Mesenchymal stem cell (in vitro differentiated cells and primary cell): ENCODE measurements at regions not wholly inside any gene's neighbourhood (a gene's known extent, or its start where the extent isn't known, plus 50 kb on each side); places are given as distances from the start of the nearest gene placed in this dataset.
A peak's percentile ranks its signal among the peaks of the same experiment; 100 is the strongest.
"Not testable (repeated sequence)": the region's sequence is repeated elsewhere in the genome, so short reads cannot be mapped to it uniquely, and the experiment has no call there.

Experiments used
- DNase-seq: peaks from one replicate; pipeline ENCODE4 v3.0.0-alpha.2; 2013
- H2AFZ ChIP-seq: one replicate; pipeline ENCODE4 v1.6.1; 2013; ENCODE audit warnings: low read depth, mild to moderate bottlenecking, control low read depth, inconsistent platforms, low read length, moderate library complexity
- H2AK5ac ChIP-seq: 2 replicates; pipeline ENCODE4 v1.6.1; 2013; ENCODE audit warnings: low read length, moderate library complexity, mild to moderate bottlenecking, inconsistent platforms; ENCODE audit not compliant: severe bottlenecking
- H2BK120ac ChIP-seq: one replicate; pipeline ENCODE4 v1.6.1; 2013; ENCODE audit warnings: low read depth, mild to moderate bottlenecking, inconsistent platforms, low read length, moderate library complexity
- H2BK12ac ChIP-seq, 2 experiments: one replicate each; pipeline ENCODE4 v1.6.1; 2013; ENCODE audit warnings: inconsistent platforms in 2 of 2, low read length in 2 of 2, mild to moderate bottlenecking in 2 of 2, moderate library complexity in 2 of 2, control low read depth in 1 of 2
- H2BK15ac ChIP-seq: one replicate; pipeline ENCODE4 v1.6.1; 2013; ENCODE audit warnings: mild to moderate bottlenecking, low read depth, inconsistent platforms; ENCODE audit not compliant: poor library complexity, severe bottlenecking
- H2BK5ac ChIP-seq: 2 replicates; pipeline ENCODE4 v1.6.1; 2013; ENCODE audit warnings: low read depth, mild to moderate bottlenecking, low read length, control low read depth, inconsistent platforms; ENCODE audit not compliant: poor library complexity, severe bottlenecking
- H3K14ac ChIP-seq, 2 experiments: one replicate each; pipeline ENCODE4 v1.6.1; 2013; ENCODE audit warnings: inconsistent platforms in 2 of 2, low read length in 2 of 2, control low read depth in 1 of 2, mild to moderate bottlenecking in 1 of 2, moderate library complexity in 1 of 2
- H3K18ac ChIP-seq, 2 experiments: one replicate each; pipeline ENCODE4 v1.6.1; 2013; ENCODE audit warnings: inconsistent platforms in 2 of 2, low read length in 2 of 2, control low read depth in 1 of 2, low read depth in 1 of 2, mild to moderate bottlenecking in 1 of 2
- H3K23ac ChIP-seq, 2 experiments: one replicate each; pipeline ENCODE4 v1.6.1; 2013; ENCODE audit warnings: inconsistent platforms in 2 of 2, low read length in 2 of 2, mild to moderate bottlenecking in 2 of 2, moderate library complexity in 2 of 2, control low read depth in 1 of 2
- H3K27ac ChIP-seq: 2 replicates; pipeline ENCODE4 v1.5.1; 2013; ENCODE audit warnings: mild to moderate bottlenecking, moderate library complexity, low read length, control low read depth, inconsistent platforms; ENCODE audit not compliant: poor library complexity, severe bottlenecking
- H3K27me3 ChIP-seq, 2 experiments: 2 replicates each; pipeline versions ENCODE4 v1.6.1 to v1.7.0; 2013; ENCODE audit warnings: low read length in 2 of 2, mild to moderate bottlenecking in 2 of 2, moderate library complexity in 2 of 2, control low read depth in 1 of 2, inconsistent platforms in 1 of 2; ENCODE audit not compliant: control insufficient read depth in 1 of 2, insufficient read depth in 1 of 2
- H3K36me3 ChIP-seq, 2 experiments: 2 replicates each; pipeline versions ENCODE4 v1.6.1 to v1.7.0; 2013; ENCODE audit warnings: low read length in 2 of 2, control low read depth in 1 of 2, inconsistent platforms in 1 of 2, low read depth in 1 of 2, mild to moderate bottlenecking in 1 of 2; ENCODE audit not compliant: insufficient read depth in 2 of 2, control insufficient read depth in 1 of 2
- H3K4ac ChIP-seq, 2 experiments: one replicate each; pipeline ENCODE4 v1.6.1; 2013; ENCODE audit warnings: inconsistent platforms in 2 of 2, low read length in 2 of 2, mild to moderate bottlenecking in 2 of 2, moderate library complexity in 2 of 2, control low read depth in 1 of 2, low read depth in 1 of 2
- H3K4me1 ChIP-seq: 2 replicates; pipeline ENCODE4 v1.6.1; 2013; ENCODE audit warnings: low read depth, low read length, control low read depth; ENCODE audit not compliant: control insufficient read depth, insufficient read depth
- H3K4me2 ChIP-seq: 2 replicates; pipeline ENCODE4 v1.6.1; 2013; ENCODE audit warnings: low read length, mild to moderate bottlenecking, inconsistent platforms; ENCODE audit not compliant: poor library complexity, severe bottlenecking
- H3K4me3 ChIP-seq, 2 experiments: 2 replicates each; pipeline versions ENCODE4 v1.5.1 to v1.7.0; 2013; ENCODE audit warnings: low read length in 2 of 2, mild to moderate bottlenecking in 2 of 2, control low read depth in 1 of 2, low read depth in 1 of 2; ENCODE audit not compliant: insufficient read depth in 1 of 2
- H3K79me1 ChIP-seq: replicated peaks from 2 replicates; pipeline ENCODE4 v1.6.1; 2013; ENCODE audit warnings: mild to moderate bottlenecking, control low read depth, low read length, inconsistent platforms; ENCODE audit not compliant: poor library complexity, severe bottlenecking
- H3K9ac ChIP-seq: 2 replicates; pipeline ENCODE4 v1.7.0; 2013; ENCODE audit warnings: mild to moderate bottlenecking, low read length, moderate library complexity
- H3K9me3 ChIP-seq: 2 replicates; pipeline ENCODE4 v1.7.0; 2013; ENCODE audit warnings: mild to moderate bottlenecking, low read length; ENCODE audit not compliant: control insufficient read depth
- H4K8ac ChIP-seq: one replicate; pipeline ENCODE4 v1.6.1; 2013; ENCODE audit warnings: inconsistent platforms, mild to moderate bottlenecking, low read length, moderate library complexity
- H4K91ac ChIP-seq: one replicate; pipeline ENCODE4 v1.6.1; 2013; ENCODE audit warnings: mild to moderate bottlenecking, low read length, inconsistent platforms
- WGBS: methylation state at CpG from one replicate; pipeline ENCODE4 v1.1.7; 2013; ENCODE audit warnings: mixed read lengths; 5-methylcytosine and 5-hydroxymethylcytosine counted together

DNA sequence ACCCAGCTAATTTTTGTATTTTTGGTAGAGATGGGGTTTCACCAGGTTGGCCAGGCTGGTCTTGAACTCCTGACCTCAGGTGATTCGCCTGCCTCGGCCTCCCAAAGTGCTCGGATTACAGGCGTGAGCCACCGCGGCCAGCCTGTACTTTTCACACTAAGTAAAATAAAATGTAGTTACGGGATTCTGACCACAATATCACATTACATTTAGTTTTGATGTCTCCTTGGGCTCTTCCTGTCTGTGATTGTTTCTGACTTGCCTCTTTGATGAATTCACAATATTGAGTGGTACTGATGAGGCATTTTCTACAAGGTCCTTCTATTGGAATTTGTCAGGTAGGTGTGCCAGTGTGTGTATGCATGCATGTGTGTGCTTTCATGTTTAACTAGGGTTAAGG, 658.6 kb upstream of the TMEM132C start:
- not testable (repeated sequence) for H3K27ac ChIP-seq, H3K9me3 ChIP-seq, H2BK12ac ChIP-seq, H3K4me2 ChIP-seq, H4K8ac ChIP-seq, H3K36me3 ChIP-seq, H3K4me3 ChIP-seq, H4K91ac ChIP-seq, H3K23ac ChIP-seq, H2BK15ac ChIP-seq, H3K79me1 ChIP-seq, H3K18ac ChIP-seq, H3K27me3 ChIP-seq, H3K14ac ChIP-seq, H2BK5ac ChIP-seq, H3K9ac ChIP-seq, H2BK120ac ChIP-seq, DNase-seq, H2AFZ ChIP-seq, H3K4ac ChIP-seq, H3K4me1 ChIP-seq, H2AK5ac ChIP-seq
- 100% methylated on average over 1 of the region's 7 CpGs for WGBS

DNA sequence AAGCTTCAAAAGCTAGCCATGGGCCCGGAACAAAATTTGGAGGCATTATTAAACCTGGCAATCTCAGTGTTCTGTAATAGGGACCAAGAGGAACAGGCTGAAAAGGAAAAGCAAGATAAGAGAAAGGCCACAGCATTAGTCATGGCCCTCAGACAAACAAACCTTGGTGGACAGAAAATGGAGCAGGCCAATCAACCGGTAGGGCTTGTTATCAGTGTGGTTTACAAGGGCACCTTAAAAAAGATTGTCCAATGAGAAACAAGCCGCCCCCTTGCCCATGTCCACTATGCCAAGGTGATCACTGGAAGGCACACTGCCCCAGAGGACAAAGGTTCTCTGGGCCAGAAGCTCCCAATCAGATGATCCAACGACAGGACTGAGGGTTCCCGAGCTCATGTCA, 653.9 kb upstream of the TMEM132C start:
- Histone ChIP-seq H4K91ac (no peak overlapping the region), H2BK5ac (no peak overlapping the region), H3K9me3 (no peaks in the 10 kb centered on the region), H2BK12ac (no peak overlapping the region), H2AFZ (no peak overlapping the region), H3K9ac (no peak overlapping the region), H2BK120ac (no peak overlapping the region), H3K14ac (no peak overlapping the region), H2BK15ac (no peak overlapping the region), H3K4me2 (no peak overlapping the region), H3K27ac (no peak overlapping the region), H3K79me1 (no peaks in the 10 kb centered on the region), H3K23ac (no peak overlapping the region), H3K4ac (no peak overlapping the region), H2AK5ac (no peak overlapping the region), H3K36me3 (no peaks in the 10 kb centered on the region), H3K27me3 (no peaks in the 10 kb centered on the region), H3K4me3 (no peak overlapping the region), H4K8ac (no peak overlapping the region), H3K18ac (no peak overlapping the region), H3K4me1 (no peaks in the 10 kb centered on the region)
- 78% methylated on average over 5 of the region's 5 CpGs for WGBS
- DNase-seq = no peak

DNA sequence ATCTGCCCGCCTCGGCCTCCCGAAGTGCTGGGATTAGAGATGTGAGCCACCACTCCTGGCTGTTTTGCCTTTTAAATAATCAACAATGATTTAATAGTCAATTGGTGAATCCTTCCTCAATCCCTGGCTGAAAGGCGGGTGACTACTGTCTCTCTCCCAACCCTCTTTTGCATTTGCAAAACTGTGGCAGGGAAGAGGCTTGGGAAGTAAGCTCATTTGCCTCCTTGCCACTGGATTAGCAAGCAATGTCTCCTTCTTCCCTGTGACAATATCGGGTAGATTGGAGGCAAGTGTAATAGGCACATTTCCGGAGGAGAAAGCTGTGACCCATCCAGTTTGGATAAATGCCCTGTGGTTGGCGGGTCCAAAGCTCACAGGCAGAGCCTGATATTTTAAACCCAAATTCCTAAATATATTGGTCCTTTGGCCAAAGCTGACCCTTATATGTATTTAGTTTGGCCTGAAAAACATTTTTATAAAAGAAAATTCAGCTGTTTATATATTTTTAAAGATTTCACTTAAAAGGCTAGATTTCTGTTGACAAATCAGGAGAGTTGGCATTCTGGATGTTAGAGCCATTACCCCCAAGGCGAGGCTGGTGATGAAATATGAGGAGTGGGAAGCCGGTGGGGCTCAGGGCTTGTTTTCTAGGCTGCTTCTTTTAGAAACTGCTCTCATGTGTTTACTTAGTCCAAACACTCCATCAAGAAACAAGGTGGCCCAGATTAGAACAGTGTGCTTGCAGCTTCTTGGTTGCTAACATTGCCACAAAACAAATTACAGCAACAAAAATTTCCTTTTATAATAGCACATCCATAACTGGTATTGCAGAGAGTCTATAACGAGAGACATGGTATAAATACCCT, 646.9 kb upstream of the TMEM132C start:
- Histone ChIP-seq H4K8ac (no peak overlapping the region), H4K91ac (no peak overlapping the region), H3K4me3 (no peak overlapping the region), H3K4me1 (no peaks in the 10 kb centered on the region), H2BK120ac (no peak overlapping the region), H3K4ac (no peak overlapping the region), H3K9ac (no peak overlapping the region), H3K4me2 (no peak overlapping the region), H3K27me3 (no peaks in the 10 kb centered on the region), H2AK5ac (no peak overlapping the region), H3K23ac (no peak overlapping the region), H2BK5ac (no peak overlapping the region), H2AFZ (no peak overlapping the region), H3K79me1 (no peaks in the 10 kb centered on the region), H2BK12ac (no peak overlapping the region), H3K14ac (no peak overlapping the region), H3K27ac (no peak overlapping the region), H3K9me3 (peaks cover 5% of the 10 kb centered on the region), H3K18ac (no peak overlapping the region), H2BK15ac (no peak overlapping the region), H3K36me3 (no peaks in the 10 kb centered on the region)
- no peak for DNase-seq
- WGBS = 66% methylated on average over 7 of the region's 10 CpGs

DNA sequence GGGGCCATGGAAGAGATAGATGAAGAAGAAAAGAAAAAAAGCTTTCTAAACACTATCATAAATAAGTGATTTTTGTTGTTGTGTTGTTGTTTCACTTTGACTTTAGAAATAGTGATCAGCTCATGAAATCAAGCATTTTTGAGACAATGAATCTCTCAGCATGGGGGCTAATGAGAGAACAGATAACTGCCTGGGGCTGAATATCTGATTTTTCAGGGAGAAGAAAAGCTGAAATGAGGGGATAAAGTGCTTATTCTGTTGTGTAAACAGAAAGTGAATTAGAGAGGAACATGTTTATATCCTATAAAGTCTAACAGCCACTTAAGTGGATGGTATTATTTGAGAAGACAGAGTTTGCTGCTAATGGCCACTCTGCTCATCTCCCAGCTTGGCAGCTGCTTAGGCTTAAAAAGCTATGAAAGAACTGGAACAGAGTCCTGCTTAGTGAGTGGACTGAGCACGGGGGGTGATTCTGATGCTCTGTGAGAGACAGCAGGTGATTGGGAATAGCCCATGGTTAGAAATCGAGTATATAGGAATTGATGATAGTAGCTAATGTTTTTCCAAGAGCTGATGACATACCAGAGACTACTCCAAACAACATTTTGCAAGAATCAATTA, 646.1 kb upstream of the TMEM132C start:
- no peak overlapping the region for H3K9ac ChIP-seq
- 50% methylated on average over 1 of the region's 2 CpGs for WGBS
- DNase-seq = peak; percentile 10
- H3K4me2 ChIP-seq = no peak overlapping the region
- H3K4me3 ChIP-seq = no peak overlapping the region
- H2BK12ac ChIP-seq = no peak overlapping the region
- H3K14ac ChIP-seq = no peak overlapping the region
- no peaks in the 10 kb centered on the region for H3K27me3 ChIP-seq
- H4K8ac ChIP-seq = no peak overlapping the region
- H2AK5ac ChIP-seq = no peak overlapping the region
- H3K9me3 ChIP-seq = peaks cover 5% of the 10 kb centered on the region
- H3K4me1 ChIP-seq = no peaks in the 10 kb centered on the region
- no peak overlapping the region for H4K91ac ChIP-seq
- no peak overlapping the region for H2BK5ac ChIP-seq
- H3K79me1 ChIP-seq = no peaks in the 10 kb centered on the region
- no peak overlapping the region for H2BK120ac ChIP-seq
- no peak overlapping the region for H3K4ac ChIP-seq
- no peak overlapping the region for H3K27ac ChIP-seq
- H2AFZ ChIP-seq = no peak overlapping the region
- H2BK15ac ChIP-seq = no peak overlapping the region
- H3K23ac ChIP-seq = no peak overlapping the region
- no peaks in the 10 kb centered on the region for H3K36me3 ChIP-seq
- no peak overlapping the region for H3K18ac ChIP-seq
